GM23338 (cell line): ENCODE measurements at regions not wholly inside any gene's neighbourhood (a gene's known extent, or its start where the extent isn't known, plus 50 kb on each side); places are given as distances from the start of the nearest gene placed in this dataset.

Experiments used
- ATAC-seq: fragments of 200-7000 bp; cut with Tn5 transposase; 3 replicates; pipeline ENCODE4 v1.9.1; 2020
- DNase-seq: peaks from one replicate; pipeline ENCODE4 v3.0.0-alpha.2; 2015; ENCODE audit warnings: low spot score
- H2AFZ ChIP-seq: fragments of 200-600 bp; sonication (generic); 2 replicates; pipeline ENCODE4 v1.8.0; 2016; ENCODE audit warnings: antibody characterized with exemption, mild to moderate bottlenecking, moderate library complexity
- H3F3A ChIP-seq: fragments of 200-600 bp; sonication (generic); replicated peaks from 2 replicates; pipeline ENCODE4 v1.8.0; 2017; ENCODE audit warnings: antibody characterized with exemption, mixed run types, low read depth
- H3K27ac ChIP-seq: fragments of 200-600 bp; sonication (generic); 2 replicates; pipeline ENCODE4 v1.6.1; 2016; ENCODE audit warnings: low read depth
- H3K27me3 ChIP-seq: fragments of 200-600 bp; sonication (generic); 2 replicates; pipeline ENCODE4 v1.8.0; 2016; ENCODE audit warnings: mild to moderate bottlenecking, mixed run types, moderate library complexity; ENCODE audit not compliant: insufficient read depth
- H3K36me3 ChIP-seq: fragments of 200-600 bp; sonication (generic); 2 replicates; pipeline ENCODE4 v1.8.0; 2016; ENCODE audit warnings: mild to moderate bottlenecking; ENCODE audit not compliant: insufficient read depth
- H3K4me1 ChIP-seq: fragments of 200-600 bp; sonication (generic); 2 replicates; pipeline ENCODE4 v1.8.0; 2016; ENCODE audit warnings: mild to moderate bottlenecking, moderate library complexity; ENCODE audit not compliant: insufficient read depth
- H3K4me2 ChIP-seq: fragments of 200-600 bp; sonication (generic); 2 replicates; pipeline ENCODE4 v1.7.1; 2017; ENCODE audit warnings: mixed run types
- H3K4me3 ChIP-seq: fragments of 200-600 bp; sonication (generic); 2 replicates; pipeline ENCODE4 v1.6.1; 2016; ENCODE audit warnings: mixed run types
- H3K79me2 ChIP-seq: fragments of 200-600 bp; sonication (generic); replicated peaks from 2 replicates; pipeline ENCODE4 v1.8.0; 2017; ENCODE audit warnings: mild to moderate bottlenecking; ENCODE audit not compliant: insufficient read depth
- H3K9me2 ChIP-seq: fragments of 200-600 bp; sonication (generic); 2 replicates; pipeline ENCODE4 v1.8.0; 2017; ENCODE audit not compliant: insufficient read depth
- H4K20me1 ChIP-seq: fragments of 200-600 bp; sonication (generic); replicated peaks from 2 replicates; pipeline ENCODE4 v1.8.0; 2017; ENCODE audit warnings: mild to moderate bottlenecking; ENCODE audit not compliant: insufficient read depth
- H3K27ac Mint-ChIP-seq: 2 replicates; pipeline ENCODE4 v1.8.0; 2020; ENCODE audit warnings: inconsistent platforms, mild to moderate bottlenecking, moderate library complexity, mixed read lengths
- H3K27me3 Mint-ChIP-seq: 3 replicates; pipeline ENCODE4 v1.8.0; 2022; ENCODE audit warnings: low read depth, mild to moderate bottlenecking, moderate library complexity, mixed read lengths, inconsistent platforms; ENCODE audit not compliant: insufficient read depth, poor library complexity
- H3K36me3 Mint-ChIP-seq: 3 replicates; pipeline ENCODE4 v1.8.0; 2021; ENCODE audit warnings: low read depth, mild to moderate bottlenecking, inconsistent platforms, moderate library complexity, mixed read lengths
- H3K4me1 Mint-ChIP-seq: 3 replicates; pipeline ENCODE4 v1.8.0; 2020; ENCODE audit warnings: mild to moderate bottlenecking, inconsistent platforms, mixed read lengths
- H3K4me3 Mint-ChIP-seq: 3 replicates; pipeline ENCODE4 v1.8.0; 2021; ENCODE audit warnings: moderate library complexity, mild to moderate bottlenecking, inconsistent platforms, mixed read lengths
- H3K9me3 Mint-ChIP-seq: 3 replicates; pipeline ENCODE4 v1.8.0; 2020; ENCODE audit warnings: moderate library complexity, mild to moderate bottlenecking, inconsistent platforms, mixed read lengths
- CREB1 ChIP-seq: fragments of 250-450 bp; sonication (Bioruptor Pico); IDR thresholded peaks from 2 replicates; pipeline ENCODE4 v1.5.0; 2020; ENCODE audit warnings: low read depth, mild to moderate bottlenecking, moderate library complexity
- EZH2 ChIP-seq: fragments of 200-600 bp; sonication (generic); IDR thresholded peaks from one replicate; pipeline ENCODE4 v1.8.0; 2017; ENCODE audit warnings: antibody characterized with exemption, mild to moderate bottlenecking, low read depth; ENCODE audit not compliant: unreplicated experiment
- JUNB ChIP-seq: IDR thresholded peaks from one replicate; pipeline ENCODE4 v1.6.1; 2016; ENCODE audit warnings: antibody characterized with exemption; ENCODE audit not compliant: unreplicated experiment
- TF ChIP-seq, protein P1 (sequence below): fragments of 250-450 bp; sonication (Bioruptor Pico); IDR thresholded peaks from 2 replicates; pipeline ENCODE4 v1.5.0; 2020; ENCODE audit warnings: mild to moderate bottlenecking, moderate library complexity

DNA sequence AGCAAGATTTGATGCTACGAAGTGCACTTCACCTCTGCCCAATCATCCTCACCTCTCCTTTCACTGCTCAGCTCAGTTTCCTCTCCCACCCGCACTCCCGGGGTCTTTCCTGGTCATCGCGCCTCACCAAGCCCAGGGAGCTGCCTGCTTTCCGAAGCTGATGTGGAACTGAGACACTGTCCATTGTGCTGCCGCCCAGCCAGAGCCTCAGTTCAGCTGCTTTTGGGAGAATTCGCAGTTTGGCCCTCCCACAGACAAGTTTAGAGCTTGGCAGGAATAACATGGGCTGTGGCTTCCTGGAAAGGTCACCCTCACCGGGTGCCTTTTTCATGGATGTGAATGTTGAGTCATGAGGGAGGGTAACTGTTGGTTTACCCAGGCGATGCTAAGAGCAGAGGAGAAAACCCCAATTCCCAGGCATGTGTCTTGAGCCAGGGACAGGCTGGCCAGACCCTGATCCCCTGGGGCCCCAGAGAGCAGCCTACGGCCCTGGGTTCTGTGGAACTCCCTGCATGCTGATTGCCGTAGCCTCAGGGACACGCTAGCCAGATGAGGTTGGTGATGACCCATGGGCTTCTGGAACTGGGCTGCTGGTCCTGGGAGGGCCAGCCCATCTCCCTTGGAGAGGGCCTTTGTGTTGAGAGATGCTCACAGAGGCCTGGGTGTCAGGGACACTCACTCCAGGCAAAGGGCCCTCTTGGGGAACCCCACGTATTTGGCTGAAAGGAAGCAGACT lies 1687.5 kb downstream of the TP53TG3F start:
- peaks cover 41% of the 10 kb centered on the region for H3K36me3 Mint-ChIP-seq
- H3K36me3 ChIP-seq = no peaks in the 10 kb centered on the region
- H4K20me1 ChIP-seq = no peaks in the 10 kb centered on the region
- no peaks in the 10 kb centered on the region for H3K27me3 ChIP-seq
- peaks cover 7% of the 10 kb centered on the region for H3K27me3 Mint-ChIP-seq
- no peak overlapping the region for H3K27ac ChIP-seq
- H3K4me1 ChIP-seq = no peaks in the 10 kb centered on the region
- H3F3A ChIP-seq = no peaks in the 10 kb centered on the region
- no peaks in the 10 kb centered on the region; the same call in 2 of the 3 replicates for H3K4me1 Mint-ChIP-seq
- peaks cover 99% of the 10 kb centered on the region for H3K9me3 Mint-ChIP-seq
- H3K4me3 Mint-ChIP-seq = no peak overlapping the region
- no peak for TF ChIP-seq EZH2
- TF ChIP-seq, protein P1, sequence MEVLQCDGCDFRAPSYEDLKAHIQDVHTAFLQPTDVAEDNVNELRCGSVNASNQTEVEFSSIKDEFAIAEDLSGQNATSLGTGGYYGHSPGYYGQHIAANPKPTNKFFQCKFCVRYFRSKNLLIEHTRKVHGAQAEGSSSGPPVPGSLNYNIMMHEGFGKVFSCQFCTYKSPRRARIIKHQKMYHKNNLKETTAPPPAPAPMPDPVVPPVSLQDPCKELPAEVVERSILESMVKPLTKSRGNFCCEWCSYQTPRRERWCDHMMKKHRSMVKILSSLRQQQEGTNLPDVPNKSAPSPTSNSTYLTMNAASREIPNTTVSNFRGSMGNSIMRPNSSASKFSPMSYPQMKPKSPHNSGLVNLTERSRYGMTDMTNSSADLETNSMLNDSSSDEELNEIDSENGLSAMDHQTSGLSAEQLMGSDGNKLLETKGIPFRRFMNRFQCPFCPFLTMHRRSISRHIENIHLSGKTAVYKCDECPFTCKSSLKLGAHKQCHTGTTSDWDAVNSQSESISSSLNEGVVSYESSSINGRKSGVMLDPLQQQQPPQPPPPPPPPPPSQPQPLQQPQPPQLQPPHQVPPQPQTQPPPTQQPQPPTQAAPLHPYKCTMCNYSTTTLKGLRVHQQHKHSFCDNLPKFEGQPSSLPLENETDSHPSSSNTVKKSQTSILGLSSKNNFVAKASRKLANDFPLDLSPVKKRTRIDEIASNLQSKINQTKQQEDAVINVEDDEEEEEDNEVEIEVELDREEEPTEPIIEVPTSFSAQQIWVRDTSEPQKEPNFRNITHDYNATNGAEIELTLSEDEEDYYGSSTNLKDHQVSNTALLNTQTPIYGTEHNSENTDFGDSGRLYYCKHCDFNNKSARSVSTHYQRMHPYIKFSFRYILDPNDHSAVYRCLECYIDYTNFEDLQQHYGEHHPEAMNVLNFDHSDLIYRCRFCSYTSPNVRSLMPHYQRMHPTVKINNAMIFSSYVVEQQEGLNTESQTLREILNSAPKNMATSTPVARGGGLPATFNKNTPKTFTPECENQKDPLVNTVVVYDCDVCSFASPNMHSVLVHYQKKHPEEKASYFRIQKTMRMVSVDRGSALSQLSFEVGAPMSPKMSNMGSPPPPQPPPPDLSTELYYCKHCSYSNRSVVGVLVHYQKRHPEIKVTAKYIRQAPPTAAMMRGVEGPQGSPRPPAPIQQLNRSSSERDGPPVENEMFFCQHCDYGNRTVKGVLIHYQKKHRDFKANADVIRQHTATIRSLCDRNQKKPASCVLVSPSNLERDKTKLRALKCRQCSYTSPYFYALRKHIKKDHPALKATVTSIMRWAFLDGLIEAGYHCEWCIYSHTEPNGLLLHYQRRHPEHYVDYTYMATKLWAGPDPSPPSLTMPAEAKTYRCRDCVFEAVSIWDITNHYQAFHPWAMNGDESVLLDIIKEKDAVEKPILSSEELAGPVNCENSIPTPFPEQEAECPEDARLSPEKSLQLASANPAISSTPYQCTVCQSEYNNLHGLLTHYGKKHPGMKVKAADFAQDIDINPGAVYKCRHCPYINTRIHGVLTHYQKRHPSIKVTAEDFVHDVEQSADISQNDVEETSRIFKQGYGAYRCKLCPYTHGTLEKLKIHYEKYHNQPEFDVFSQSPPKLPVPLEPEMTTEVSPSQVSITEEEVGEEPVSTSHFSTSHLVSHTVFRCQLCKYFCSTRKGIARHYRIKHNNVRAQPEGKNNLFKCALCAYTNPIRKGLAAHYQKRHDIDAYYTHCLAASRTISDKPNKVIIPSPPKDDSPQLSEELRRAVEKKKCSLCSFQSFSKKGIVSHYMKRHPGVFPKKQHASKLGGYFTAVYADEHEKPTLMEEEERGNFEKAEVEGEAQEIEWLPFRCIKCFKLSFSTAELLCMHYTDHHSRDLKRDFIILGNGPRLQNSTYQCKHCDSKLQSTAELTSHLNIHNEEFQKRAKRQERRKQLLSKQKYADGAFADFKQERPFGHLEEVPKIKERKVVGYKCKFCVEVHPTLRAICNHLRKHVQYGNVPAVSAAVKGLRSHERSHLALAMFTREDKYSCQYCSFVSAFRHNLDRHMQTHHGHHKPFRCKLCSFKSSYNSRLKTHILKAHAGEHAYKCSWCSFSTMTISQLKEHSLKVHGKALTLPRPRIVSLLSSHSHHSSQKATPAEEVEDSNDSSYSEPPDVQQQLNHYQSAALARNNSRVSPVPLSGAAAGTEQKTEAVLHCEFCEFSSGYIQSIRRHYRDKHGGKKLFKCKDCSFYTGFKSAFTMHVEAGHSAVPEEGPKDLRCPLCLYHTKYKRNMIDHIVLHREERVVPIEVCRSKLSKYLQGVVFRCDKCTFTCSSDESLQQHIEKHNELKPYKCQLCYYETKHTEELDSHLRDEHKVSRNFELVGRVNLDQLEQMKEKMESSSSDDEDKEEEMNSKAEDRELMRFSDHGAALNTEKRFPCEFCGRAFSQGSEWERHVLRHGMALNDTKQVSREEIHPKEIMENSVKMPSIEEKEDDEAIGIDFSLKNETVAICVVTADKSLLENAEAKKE (CRISPR knock-in tag) = no peak
- no peak for TF ChIP-seq JUNB
- TF ChIP-seq CREB1 (CRISPR knock-in tag) = no peak
- no peak for ATAC-seq
- DNase-seq = no peak
- H3K9me2 ChIP-seq = no peaks in the 10 kb centered on the region
- no peak overlapping the region for H3K4me3 ChIP-seq
- H2AFZ ChIP-seq = no peak overlapping the region
- H3K27ac Mint-ChIP-seq = no peak overlapping the region
- H3K4me2 ChIP-seq = no peak overlapping the region
- no peaks in the 10 kb centered on the region for H3K79me2 ChIP-seq
